Gastroesophageal sphincter (tissue), 4 donors: ENCODE measurements at regions not wholly inside any gene's neighbourhood (a gene's known extent, or its start where the extent isn't known, plus 50 kb on each side); places are given as distances from the start of the nearest gene placed in this dataset.

Experiments
- ATAC-seq: fragments of 150-250 bp; one replicate; pipeline ENCODE4 v1.9.1; 2016; ENCODE audit warnings: mild to moderate bottlenecking, moderate library complexity
- H3K27ac ChIP-seq, 4 donors: fragments of 200-600 bp; sonication (generic) in 3 of 4; 1 replicate in 3 of 4; 2 replicates in 1 of 4; pipeline ENCODE4 v1.5.1; 2016 to 2019
- H3K27me3 ChIP-seq: fragments of 200-600 bp; sonication (generic); one replicate; pipeline ENCODE4 v1.5.1; 2019
- H3K36me3 ChIP-seq, 2 donors: fragments of 200-600 bp; sonication (generic); one replicate each; pipeline ENCODE4 v1.5.1; 2019; ENCODE audit warnings: control low read depth in 1 of 2
- H3K4me1 ChIP-seq, 3 donors: fragments of 200-600 bp; sonication (generic); 1 replicate in 2 of 3; 2 replicates in 1 of 3; pipeline ENCODE4 v1.5.1; 2016 to 2019; ENCODE audit warnings: control low read depth in 2 of 3
- H3K4me3 ChIP-seq, 2 donors: fragments of 200-600 bp; sonication (generic); one replicate each; pipeline ENCODE4 v1.5.1; 2019; ENCODE audit warnings: mild to moderate bottlenecking in 1 of 2, moderate library complexity in 1 of 2
- H3K9me3 ChIP-seq, 3 donors: fragments of 200-600 bp; sonication (generic); one replicate each; pipeline ENCODE4 v1.5.1; 2017 to 2019; ENCODE audit warnings: control low read depth in 2 of 3
- CTCF ChIP-seq, 4 experiments: fragments of 200-600 bp in 2 of 4; fragments of 450-650 bp in 2 of 4; sonication (generic) in 1 of 4; IDR thresholded peaks; one replicate each; pipeline ENCODE4 v1.5.1; 2017 to 2019; ENCODE audit warnings: antibody characterized with exemption in 4 of 4, mild to moderate bottlenecking in 2 of 4, moderate library complexity in 2 of 4
- EP300 ChIP-seq: sonication (generic); formaldehyde crosslinking; IDR thresholded peaks from one replicate; pipeline ENCODE4 v1.6.1; 2017; ENCODE audit warnings: antibody characterized with exemption, mild to moderate bottlenecking
- POLR2A ChIP-seq, 2 donors: fragments of 450-650 bp; IDR thresholded peaks; one replicate each; pipeline ENCODE4 v1.6.1; 2017; ENCODE audit warnings: antibody characterized with exemption in 2 of 2, mild to moderate bottlenecking in 2 of 2, moderate library complexity in 1 of 2
- POLR2AphosphoS5 ChIP-seq: sonication (generic); formaldehyde crosslinking; IDR thresholded peaks from one replicate; pipeline ENCODE4 v1.6.1; 2017; ENCODE audit warnings: antibody characterized with exemption
- WGBS, 2 donors: methylation state at CpG; one replicate each; pipeline ENCODE4 v1.1.5; 2018; ENCODE audit warnings: low coverage in 1 of 2; 5-methylcytosine and 5-hydroxymethylcytosine counted together
- small RNA-seq, 4 donors: library from RNA; depleted of rRNA; stranded (forward); fragments of <200 nt; gene quantifications; one replicate each; pipeline ENCODE3, GENCODE V24; 2016

GRCh38 chr18:55013086-55013485 is 53.8 kb upstream of the CCDC68 start:
- WGBS, 2 donors, result 71% methylated on average over 3 of the region's 3 CpGs
- H3K27me3 ChIP-seq, result no peaks in the 10 kb centered on the region
- H3K4me3 ChIP-seq, result no peak overlapping the region
- H3K9me3 ChIP-seq, result no peaks in the 10 kb centered on the region
- no peak overlapping the region for H3K27ac ChIP-seq
- H3K36me3 ChIP-seq, result no peaks in the 10 kb centered on the region
- no peak for ATAC-seq
- no peaks in the 10 kb centered on the region for H3K4me1 ChIP-seq
- no peak for TF ChIP-seq POLR2A (IDR thresholded peaks at IDR 0.05)
- no peak for TF ChIP-seq CTCF (IDR thresholded peaks at IDR 0.05)
- no peak for TF ChIP-seq EP300
- no peak for TF ChIP-seq POLR2AphosphoS5

GRCh38 chr18:55012008-55012407 is 52.7 kb upstream of the CCDC68 start:
- no peak overlapping the region for H3K4me3 ChIP-seq
- no peaks in the 10 kb centered on the region for H3K36me3 ChIP-seq
- H3K27ac ChIP-seq, result no peak overlapping the region
- TF ChIP-seq POLR2A (IDR thresholded peaks at IDR 0.05) (no peak), EP300 (no peak), CTCF (IDR thresholded peaks at IDR 0.05) (no peak), POLR2AphosphoS5 (no peak)
- no peaks in the 10 kb centered on the region for H3K4me1 ChIP-seq
- no peak for ATAC-seq
- WGBS, 2 donors, result 64 to 69% methylated on average over 7 of the region's 7 CpGs
- no peaks in the 10 kb centered on the region for H3K9me3 ChIP-seq
- H3K27me3 ChIP-seq, result no peaks in the 10 kb centered on the region

Small RNAs in the stretch of these regions (small RNA-seq; reads per million reads assigned to genes)
- gene RNA5SP459, result 0 reads per million in 4 donors
